ENCODE measurements at regions not wholly inside any gene's neighbourhood (a gene's known extent, or its start where the extent isn't known, plus 50 kb on each side); places are given as distances from the start of the nearest gene placed in this dataset.

- Histone ChIP-seq H3K79me2 (ENCODE audit: insufficient read depth) (peaks cover 14% of the 10 kb centered on the region), H3K9ac (no peak overlapping the region), H3K27me3 (replicated peaks; ENCODE audit: insufficient read depth) (no peaks in the 10 kb centered on the region), H3K9me3 (ENCODE audit: low read depth) (no peaks in the 10 kb centered on the region), H3K36me3 (ENCODE audit: low read depth) (peaks cover 57% of the 10 kb centered on the region), H3K27ac (no peak overlapping the region), H3K4me1 (ENCODE audit: insufficient read depth) (no peaks in the 10 kb centered on the region), H3F3A (ENCODE audit: insufficient read depth) (peaks cover 19% of the 10 kb centered on the region), H2AFZ (no peak overlapping the region), H3K9me2 (ENCODE audit: insufficient read depth) (no peaks in the 10 kb centered on the region), H3K4me2 (ENCODE audit: unreplicated experiment) (no peak overlapping the region), H4K20me1 (ENCODE audit: insufficient read depth) (no peaks in the 10 kb centered on the region; the same call in 1 of the 2 replicates), H3K4me3 (no peak overlapping the region)
- TF ChIP-seq EZH2phosphoT487 (IDR thresholded peaks at IDR 0.05; ENCODE audit: insufficient read depth, low read depth) (no peak), EZH2 (IDR thresholded peaks at IDR 0.05; ENCODE audit: insufficient read depth, poor library complexity, severe bottlenecking) (no peak)
- 76 to 81% methylated on average over 4 of the region's 4 CpGs for WGBS, 2 experiments (ENCODE audit: low coverage in 1 of 2, low lambda C conversion rate in 2 of 2, missing lambda C conversion rate in 2 of 2)
- in situ Hi-C loops (cut with MboI): no loop called here
- no peak for DNase-seq
Measured at GRCh38 chr1:219989766-219990165, 56.5 kb downstream of the EPRS1 start.

- Histone ChIP-seq H3K9me2 (ENCODE audit: insufficient read depth) (no peaks in the 10 kb centered on the region), H3K4me2 (ENCODE audit: unreplicated experiment) (no peak overlapping the region), H2AFZ (no peak overlapping the region), H3K4me1 (ENCODE audit: insufficient read depth) (no peaks in the 10 kb centered on the region), H3K9me3 (ENCODE audit: low read depth) (no peaks in the 10 kb centered on the region), H3F3A (ENCODE audit: insufficient read depth) (peaks cover 18% of the 10 kb centered on the region), H3K36me3 (ENCODE audit: low read depth) (peaks cover 61% of the 10 kb centered on the region), H3K27ac (no peak overlapping the region), H3K9ac (no peak overlapping the region), H4K20me1 (ENCODE audit: insufficient read depth) (no peaks in the 10 kb centered on the region; the same call in 1 of the 2 replicates), H3K27me3 (replicated peaks; ENCODE audit: insufficient read depth) (no peaks in the 10 kb centered on the region), H3K79me2 (ENCODE audit: insufficient read depth) (peaks cover 14% of the 10 kb centered on the region), H3K4me3 (no peak overlapping the region)
- TF ChIP-seq EZH2 (IDR thresholded peaks at IDR 0.05; ENCODE audit: insufficient read depth, poor library complexity, severe bottlenecking): no peak
- in situ Hi-C loops (cut with MboI): no loop called here
- no peak for DNase-seq
Measured at GRCh38 chr1:219988818-219989217, 57.5 kb downstream of the EPRS1 start.

- in situ Hi-C loops (cut with MboI): no loop called here
- peaks cover 64% of the 10 kb centered on the region for H3K36me3 ChIP-seq (ENCODE audit: low read depth)
- H3K9ac ChIP-seq: no peak overlapping the region
- no peak for TF ChIP-seq EZH2phosphoT487 (IDR thresholded peaks at IDR 0.05; ENCODE audit: insufficient read depth, low read depth)
- no peaks in the 10 kb centered on the region; the same call in 1 of the 2 replicates for H4K20me1 ChIP-seq (ENCODE audit: insufficient read depth)
- H3K79me2 ChIP-seq (ENCODE audit: insufficient read depth): peaks cover 14% of the 10 kb centered on the region
- no peaks in the 10 kb centered on the region for H3K9me2 ChIP-seq (ENCODE audit: insufficient read depth)
- peaks cover 16% of the 10 kb centered on the region for H3F3A ChIP-seq (ENCODE audit: insufficient read depth)
- 95 to 100% methylated on average over 5 of the region's 5 CpGs for WGBS, 2 experiments (ENCODE audit: low coverage in 1 of 2, low lambda C conversion rate in 2 of 2, missing lambda C conversion rate in 2 of 2)
- H2AFZ ChIP-seq: no peak overlapping the region
- no peaks in the 10 kb centered on the region for H3K9me3 ChIP-seq (ENCODE audit: low read depth)
- no peak overlapping the region for H3K4me3 ChIP-seq
- H3K4me2 ChIP-seq (ENCODE audit: unreplicated experiment): no peak overlapping the region
- no peaks in the 10 kb centered on the region for H3K27me3 ChIP-seq (replicated peaks; ENCODE audit: insufficient read depth)
- H3K27ac ChIP-seq: no peak overlapping the region
- H3K4me1 ChIP-seq (ENCODE audit: insufficient read depth): no peaks in the 10 kb centered on the region
- no peak for DNase-seq
Measured at GRCh38 chr1:219988387-219988786, 57.9 kb downstream of the EPRS1 start.

GRCh38 chr1:219987325-219987724, 59.0 kb upstream of the SLC30A10 start:
- H4K20me1 ChIP-seq (ENCODE audit: insufficient read depth): no peaks in the 10 kb centered on the region; the same call in 1 of the 2 replicates
- no peak for DNase-seq
- no peak overlapping the region for H3K4me2 ChIP-seq (ENCODE audit: unreplicated experiment)
- no peak for TF ChIP-seq EZH2phosphoT487 (IDR thresholded peaks at IDR 0.05; ENCODE audit: insufficient read depth, low read depth)
- TF ChIP-seq EZH2 (IDR thresholded peaks at IDR 0.05; ENCODE audit: insufficient read depth, poor library complexity, severe bottlenecking): no peak
- H3K79me2 ChIP-seq (ENCODE audit: insufficient read depth): peaks cover 14% of the 10 kb centered on the region
- no peak overlapping the region for H3K4me3 ChIP-seq
- no peaks in the 10 kb centered on the region for H3K9me3 ChIP-seq (ENCODE audit: low read depth)
- H2AFZ ChIP-seq: no peak overlapping the region
- H3K9me2 ChIP-seq (ENCODE audit: insufficient read depth): no peaks in the 10 kb centered on the region
- peaks cover 74% of the 10 kb centered on the region for H3K36me3 ChIP-seq (ENCODE audit: low read depth)
- H3F3A ChIP-seq (ENCODE audit: insufficient read depth): peaks cover 12% of the 10 kb centered on the region
- in situ Hi-C loops (cut with MboI): no loop called here
- no peaks in the 10 kb centered on the region for H3K27me3 ChIP-seq (replicated peaks; ENCODE audit: insufficient read depth)
- H3K27ac ChIP-seq: no peak overlapping the region
- H3K9ac ChIP-seq: no peak overlapping the region
- WGBS, 2 experiments (ENCODE audit: low coverage in 1 of 2, low lambda C conversion rate in 2 of 2, missing lambda C conversion rate in 2 of 2): 100% methylated on average over 2 of the region's 2 CpGs
- H3K4me1 ChIP-seq (ENCODE audit: insufficient read depth): no peaks in the 10 kb centered on the region

- DNase-seq: no peak
- Histone ChIP-seq H3K9me3 (ENCODE audit: low read depth) (no peaks in the 10 kb centered on the region), H3F3A (ENCODE audit: insufficient read depth) (no peaks in the 10 kb centered on the region), H3K9me2 (ENCODE audit: insufficient read depth) (no peaks in the 10 kb centered on the region), H3K4me2 (ENCODE audit: unreplicated experiment) (no peak overlapping the region), H3K4me1 (ENCODE audit: insufficient read depth) (no peaks in the 10 kb centered on the region), H3K79me2 (ENCODE audit: insufficient read depth) (peaks cover 9% of the 10 kb centered on the region), H3K27me3 (replicated peaks; ENCODE audit: insufficient read depth) (no peaks in the 10 kb centered on the region), H2AFZ (no peak overlapping the region), H3K9ac (no peak overlapping the region), H3K27ac (no peak overlapping the region), H4K20me1 (ENCODE audit: insufficient read depth) (no peaks in the 10 kb centered on the region; the same call in 1 of the 2 replicates), H3K36me3 (ENCODE audit: low read depth) (peaks cover 84% of the 10 kb centered on the region), H3K4me3 (no peak overlapping the region)
- 94 to 96% methylated on average over 3 of the region's 3 CpGs for WGBS, 2 experiments (ENCODE audit: low coverage in 1 of 2, low lambda C conversion rate in 2 of 2, missing lambda C conversion rate in 2 of 2)
- in situ Hi-C loops (cut with MboI): no loop called here
- no peak for TF ChIP-seq EZH2phosphoT487 (IDR thresholded peaks at IDR 0.05; ENCODE audit: insufficient read depth, low read depth)
- no peak for TF ChIP-seq EZH2 (IDR thresholded peaks at IDR 0.05; ENCODE audit: insufficient read depth, poor library complexity, severe bottlenecking)
Measured at GRCh38 chr1:219985169-219985568, 56.8 kb upstream of the SLC30A10 start.
